SK-N-MC (cell line): ENCODE measurements at regions not wholly inside any gene's neighbourhood (a gene's known extent, or its start where the extent isn't known, plus 50 kb on each side); places are given as distances from the start of the nearest gene placed in this dataset.

ENCODE experiments used
- EZH2 ChIP-seq: fragments of 200-600 bp; sonication (generic); IDR thresholded peaks from one replicate; pipeline ENCODE4 v1.6.1; 2017; ENCODE audit warnings: antibody characterized with exemption
- FOXP2 ChIP-seq: optimal IDR thresholded peaks from 2 replicates; pipeline ENCODE3; 2011; ENCODE audit warnings: mild to moderate bottlenecking, moderate library complexity; ENCODE audit not compliant: insufficient read depth; ENCODE audit errors: extremely low read length, control extremely low read depth
- POLR2AphosphoS5 ChIP-seq: IDR thresholded peaks from 2 replicates; pipeline ENCODE4 v1.6.1; 2012; ENCODE audit warnings: mild to moderate bottlenecking, low read depth, low read length, borderline replicate concordance

GRCh38 chr4:57448901-57449300 lies 338.7 kb upstream of the IGFBP7 start:
- TF ChIP-seq POLR2AphosphoS5 (no peak), EZH2 (no peak), FOXP2 (no peak)
